H1 (cell line): ENCODE measurements at regions not wholly inside any gene's neighbourhood (a gene's known extent, or its start where the extent isn't known, plus 50 kb on each side); places are given as distances from the start of the nearest gene placed in this dataset.

ENCODE experiments used
- CTCF ChIA-PET: fragments of 300-600 bp; sonication (Branson Sonifier 250); formaldehyde crosslinking; loops from one replicate; lab custom pipeline; 2021; ENCODE audit not compliant: partially characterized antibody; lab: Charles Lee
- POLR2A ChIA-PET: fragments of 300-600 bp; sonication (Branson Sonifier 250); formaldehyde crosslinking; loops from one replicate; lab custom pipeline; 2021; ENCODE audit warnings: inconsistent platforms; ENCODE audit not compliant: partially characterized antibody; lab: Charles Lee
- DNase-seq, 2 experiments: peaks; one replicate each; pipeline versions ENCODE4 v3.0.0 to v3.0.0-alpha.2; 2010 to 2022; ENCODE audit warnings: low spot score in 2 of 2, low read depth in 1 of 2, mixed read lengths in 1 of 2
- FAIRE-seq: peaks from 2 replicates; lab custom pipeline; 2011; peaks lifted over from hg19 to GRCh38; lab: Jason Lieb, UNC
- H2AFZ ChIP-seq: 2 replicates; pipeline ENCODE4 v1.8.1; 2012; ENCODE audit warnings: low read length, inconsistent platforms
- H2AK5ac ChIP-seq: 2 replicates; pipeline ENCODE4 v1.6.1; 2013; ENCODE audit warnings: low read depth, low read length
- H2BK120ac ChIP-seq: replicated peaks from 2 replicates; pipeline ENCODE3; 2013; ENCODE audit warnings: low read depth, low read length, inconsistent platforms
- H2BK12ac ChIP-seq: 2 replicates; pipeline ENCODE4 v1.6.1; 2013; ENCODE audit warnings: low read depth, low read length
- H2BK15ac ChIP-seq: 2 replicates; pipeline ENCODE4 v1.6.1; 2013; ENCODE audit warnings: low read length
- H2BK20ac ChIP-seq: 2 replicates; pipeline ENCODE4 v1.6.1; 2013; ENCODE audit warnings: low read length
- H2BK5ac ChIP-seq: 2 replicates; pipeline ENCODE4 v1.6.1; 2013; ENCODE audit warnings: low read depth, low read length
- H3K14ac ChIP-seq: 2 replicates; pipeline ENCODE4 v1.6.1; 2013; ENCODE audit warnings: inconsistent platforms; ENCODE audit not compliant: insufficient read length
- H3K18ac ChIP-seq: 2 replicates; pipeline ENCODE4 v1.6.1; 2013; ENCODE audit warnings: low read length; ENCODE audit errors: extremely low read depth
- H3K23ac ChIP-seq: 2 replicates; pipeline ENCODE4 v1.6.1; 2013; ENCODE audit warnings: inconsistent platforms; ENCODE audit not compliant: insufficient read length
- H3K23me2 ChIP-seq: 2 replicates; pipeline ENCODE4 v1.6.1; 2013; ENCODE audit warnings: low read depth, low read length
- H3K27ac ChIP-seq: 2 replicates; pipeline ENCODE4 v1.6.1; 2011; ENCODE audit warnings: low read depth, low read length, inconsistent platforms
- H3K27me3 ChIP-seq, 4 experiments: replicated peaks in 1 of 4; 1 replicate in 1 of 4; 2 replicates in 3 of 4; pipeline versions ENCODE4 v1.6.1 to v1.8.1; 2011 to 2013; ENCODE audit warnings: low read length in 3 of 4, mild to moderate bottlenecking in 3 of 4, inconsistent platforms in 2 of 4, mixed read lengths in 2 of 4, moderate library complexity in 1 of 4; ENCODE audit not compliant: control insufficient read depth in 3 of 4, insufficient read depth in 3 of 4; ENCODE audit errors: extremely low read depth in 1 of 4
- H3K36me3 ChIP-seq, 4 experiments: 2 replicates each; pipeline versions ENCODE4 v1.6.1 to v1.8.1; 2011 to 2013; ENCODE audit warnings: mild to moderate bottlenecking in 4 of 4, low read length in 3 of 4, moderate library complexity in 2 of 4, control low read depth in 1 of 4, inconsistent platforms in 1 of 4; ENCODE audit not compliant: insufficient read depth in 4 of 4, control insufficient read depth in 2 of 4
- H3K4ac ChIP-seq: replicated peaks from 2 replicates; pipeline ENCODE3; 2013; ENCODE audit warnings: low read length, low read depth, mixed read lengths, inconsistent platforms; ENCODE audit not compliant: insufficient read length
- H3K4me1 ChIP-seq, 4 experiments: replicated peaks in 1 of 4; 1 replicate in 1 of 4; 2 replicates in 3 of 4; pipeline versions ENCODE4 v1.6.1 to v1.8.1; 2011 to 2013; ENCODE audit warnings: low read length in 3 of 4, inconsistent platforms in 2 of 4, mixed read lengths in 1 of 4; ENCODE audit not compliant: insufficient read depth in 4 of 4, control insufficient read depth in 3 of 4
- H3K4me2 ChIP-seq, 2 experiments: 2 replicates each; pipeline versions ENCODE4 v1.6.1 to v1.8.1; 2011 to 2013; ENCODE audit warnings: low read depth in 2 of 2, low read length in 2 of 2, control low read depth in 1 of 2, inconsistent platforms in 1 of 2, mild to moderate bottlenecking in 1 of 2; ENCODE audit not compliant: insufficient read depth in 1 of 2
- H3K4me3 ChIP-seq, 4 experiments: fragments of 200-600, 300-600 bp in 1 of 4; sonication (generic), shearing (Covaris generic), sonication (Bioruptor Twin) in 1 of 4; 2 replicates each; pipeline versions ENCODE4 v1.5.1 to v1.8.1; 2011 to 2016; ENCODE audit warnings: low read length in 4 of 4, low read depth in 3 of 4, control low read depth in 2 of 4, inconsistent platforms in 2 of 4, mild to moderate bottlenecking in 2 of 4, mixed read lengths in 1 of 4, moderate library complexity in 1 of 4; ENCODE audit not compliant: insufficient read depth in 2 of 4; ENCODE audit errors: extremely low read depth in 1 of 4
- H3K56ac ChIP-seq: replicated peaks from 2 replicates; pipeline ENCODE3; 2013; ENCODE audit warnings: low read depth, mild to moderate bottlenecking, mixed read lengths, low read length, inconsistent platforms; ENCODE audit not compliant: insufficient read length
- H3K79me1 ChIP-seq: 2 replicates; pipeline ENCODE4 v1.6.1; 2013; ENCODE audit warnings: low read depth, low read length, control low read depth
- H3K79me2 ChIP-seq, 2 experiments: 2 replicates each; pipeline versions ENCODE4 v1.6.1 to v1.8.1; 2012 to 2013; ENCODE audit warnings: low read length in 2 of 2, mild to moderate bottlenecking in 2 of 2, inconsistent platforms in 1 of 2; ENCODE audit not compliant: insufficient read depth in 2 of 2, control insufficient read depth in 1 of 2
- H3K9ac ChIP-seq, 4 experiments: replicated peaks in 1 of 4; 1 replicate in 1 of 4; 2 replicates in 3 of 4; pipeline versions ENCODE4 v1.6.1 to v1.8.1; 2011 to 2013; ENCODE audit warnings: low read depth in 3 of 4, low read length in 3 of 4, control low read depth in 2 of 4, mild to moderate bottlenecking in 2 of 4, moderate library complexity in 2 of 4, inconsistent platforms in 1 of 4; ENCODE audit errors: extremely low read depth in 1 of 4
- H3K9me3 ChIP-seq, 2 experiments: 2 replicates each; pipeline versions ENCODE4 v1.6.1 to v1.8.1; 2012 to 2013; ENCODE audit warnings: mild to moderate bottlenecking in 2 of 2, moderate library complexity in 2 of 2, control low read depth in 1 of 2, inconsistent platforms in 1 of 2, low read depth in 1 of 2, low read length in 1 of 2, mixed read lengths in 1 of 2; ENCODE audit not compliant: insufficient read depth in 2 of 2
- H4K20me1 ChIP-seq, 2 experiments: replicated peaks in 1 of 2; 2 replicates each; pipeline versions ENCODE3 to v1.8.1; 2011 to 2013; ENCODE audit warnings: inconsistent platforms in 2 of 2, low read length in 2 of 2, mild to moderate bottlenecking in 1 of 2; ENCODE audit not compliant: insufficient read depth in 2 of 2, control insufficient read depth in 1 of 2
- H4K5ac ChIP-seq: 2 replicates; pipeline ENCODE4 v1.6.1; 2013; ENCODE audit warnings: low read length, low read depth, mixed read lengths, inconsistent platforms; ENCODE audit not compliant: insufficient read length
- H4K8ac ChIP-seq: 2 replicates; pipeline ENCODE4 v1.8.0; 2013; ENCODE audit warnings: mild to moderate bottlenecking, moderate library complexity, low read length, inconsistent platforms; ENCODE audit not compliant: insufficient read depth; ENCODE audit errors: extremely low read depth
- H4K91ac ChIP-seq: replicated peaks from 2 replicates; pipeline ENCODE3; 2013; ENCODE audit warnings: low read length, mixed read lengths, inconsistent platforms; ENCODE audit not compliant: insufficient read length
- ATF2 ChIP-seq: IDR thresholded peaks from 2 replicates; pipeline ENCODE4 v1.6.1; 2012; ENCODE audit warnings: low read length, inconsistent platforms
- CHD2 ChIP-seq: IDR thresholded peaks from 2 replicates; pipeline ENCODE4 v1.6.1; 2012; ENCODE audit warnings: low read length, improper control_type of control experiment
- CTCF ChIP-seq, 3 experiments: IDR thresholded peaks; 1 replicate in 2 of 3; 2 replicates in 1 of 3; pipeline versions ENCODE4 v1.5.1 to v1.6.1; 2011; ENCODE audit warnings: low read length in 3 of 3, mild to moderate bottlenecking in 3 of 3, inconsistent platforms in 2 of 3, low read depth in 1 of 3, moderate library complexity in 1 of 3; ENCODE audit not compliant: insufficient read depth in 1 of 3; ENCODE audit errors: control extremely low read depth in 1 of 3
- EZH2 ChIP-seq: fragments of 200-600 bp; sonication (generic); IDR thresholded peaks from 2 replicates; pipeline ENCODE4 v1.7.1; 2012; ENCODE audit warnings: low read depth, mild to moderate bottlenecking, moderate library complexity, low read length, inconsistent platforms; ENCODE audit not compliant: severe bottlenecking
- FOSL1 ChIP-seq: IDR thresholded peaks from 2 replicates; pipeline ENCODE4 v1.6.1; 2011; ENCODE audit warnings: mild to moderate bottlenecking, low read depth, low read length, moderate library complexity; ENCODE audit not compliant: insufficient read depth
- JUND ChIP-seq: IDR thresholded peaks from 2 replicates; pipeline ENCODE4 v1.6.1; 2011; ENCODE audit warnings: mild to moderate bottlenecking, improper control_type of control experiment, low read length
- POLR2AphosphoS5 ChIP-seq: IDR thresholded peaks from 2 replicates; pipeline ENCODE4 v1.6.1; 2011; ENCODE audit warnings: low read depth, low read length
- TBP ChIP-seq: IDR thresholded peaks from 2 replicates; pipeline ENCODE4 v1.6.1; 2011; ENCODE audit warnings: low read depth, low read length, improper control_type of control experiment
- TCF12 ChIP-seq: IDR thresholded peaks from 2 replicates; pipeline ENCODE4 v1.6.1; 2011; ENCODE audit warnings: low read depth, mild to moderate bottlenecking, low read length
- ZNF274 ChIP-seq: IDR thresholded peaks from 2 replicates; pipeline ENCODE4 v1.7.0; 2012; ENCODE audit warnings: low read length, borderline replicate concordance; ENCODE audit errors: extremely low read depth
- WGBS, 2 experiments: shearing (Covaris generic) in 1 of 2; methylation state at CpG; one replicate each; pipeline versions ENCODE4 v1.1.6 to v1.1.7; 2013 to 2015; ENCODE audit warnings: low lambda C conversion rate in 2 of 2, mixed read lengths in 2 of 2, inconsistent platforms in 1 of 2, low coverage in 1 of 2, missing lambda C conversion rate in 1 of 2; ENCODE audit not compliant: insufficient replicate concordance in 2 of 2, insufficient coverage in 1 of 2, insufficient read length in 1 of 2; ENCODE audit errors: extremely low coverage in 1 of 2, missing lambda C conversion rate in 1 of 2; 5-methylcytosine and 5-hydroxymethylcytosine counted together

DNA sequence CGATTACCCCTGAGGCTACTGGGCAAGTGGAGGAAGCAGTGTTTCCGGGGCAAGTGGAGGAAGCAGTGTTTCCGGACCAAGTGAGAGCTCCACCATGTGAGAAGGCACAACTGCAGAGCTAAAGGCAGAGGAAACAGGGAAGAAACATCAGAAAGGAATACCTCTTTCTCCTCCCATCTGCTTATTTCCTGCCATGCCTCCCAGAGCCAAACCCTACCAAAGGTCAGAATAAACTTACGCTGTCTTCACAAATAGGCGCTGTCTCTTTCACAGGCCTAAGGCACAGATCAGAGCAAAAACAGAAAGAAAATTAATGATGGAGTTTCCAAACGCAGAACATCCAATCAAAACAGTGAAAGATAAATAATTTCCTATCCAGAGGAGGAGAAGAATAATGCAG lies 153.0 kb downstream of the ATOH1 start:
- H4K5ac ChIP-seq: no peak overlapping the region
- CTCF ChIA-PET: interaction anchor here (0.9 kb wide), 1 partner anchor 75 kb away, joined by 3 read pairs; no protein-coding TSS in a partner anchor
- H3K4ac ChIP-seq: no peak overlapping the region
- no peak overlapping the region for H3K23ac ChIP-seq
- peak overlapping the region; percentile 96 for H2AFZ ChIP-seq
- H3K23me2 ChIP-seq: no peaks in the 10 kb centered on the region; the same call in 1 of the 2 replicates
- H2AK5ac ChIP-seq: no peak overlapping the region
- 92% methylated on average over 6 of the region's 6 CpGs; no CpG with 5 or more reads in 1 of the 2 experiments for whole genome bisulfite sequencing, 2 experiments
- H3K18ac ChIP-seq: no peak overlapping the region
- H3K4me2 ChIP-seq: no peak overlapping the region
- H2BK5ac ChIP-seq: no peak overlapping the region
- no peak overlapping the region for H2BK20ac ChIP-seq
- no peak for FAIRE-seq
- H3K14ac ChIP-seq: no peak overlapping the region
- no peak overlapping the region; a peak in 1 of 7 replicates for H3K9ac ChIP-seq
- TF ChIP-seq CTCF (IDR thresholded peaks at IDR 0.05; ENCODE audit: control extremely low read depth in 1 of 3, insufficient read depth in 1 of 3, low read depth in 1 of 3, low read length in 3 of 3): no peak
- TF ChIP-seq TBP: no peak
- TF ChIP-seq CHD2: no peak
- no peak for TF ChIP-seq JUND
- no peak for TF ChIP-seq EZH2
- TF ChIP-seq FOSL1: no peak
- no peak for TF ChIP-seq ATF2
- no peak for TF ChIP-seq POLR2AphosphoS5
- no peak for TF ChIP-seq TCF12
- no peak for TF ChIP-seq ZNF274
- H3K79me2 ChIP-seq: no peaks in the 10 kb centered on the region
- H3K56ac ChIP-seq: no peak overlapping the region
- H2BK12ac ChIP-seq: no peak overlapping the region
- H3K9me3 ChIP-seq: 0 out of 4 replicates have a peak, but pooled peaks cover 0 to 3% of the 10 kb centered on the region in 2 experiments
- no peaks in the 10 kb centered on the region for H3K79me1 ChIP-seq
- no peaks in the 10 kb centered on the region for H3K36me3 ChIP-seq
- no peak overlapping the region for H2BK120ac ChIP-seq
- no peaks in the 10 kb centered on the region for H3K4me1 ChIP-seq
- no peak for DNase-seq
- no peaks in the 10 kb centered on the region for H4K20me1 ChIP-seq
- H3K27me3 ChIP-seq: no peaks in the 10 kb centered on the region
- POLR2A ChIA-PET: interaction anchor here (0.9 kb wide), 1 partner anchor 242 kb away, joined by 3 read pairs; no protein-coding TSS in a partner anchor
- H3K4me3 ChIP-seq: no peak overlapping the region
- no peak overlapping the region for H4K91ac ChIP-seq
- no peak overlapping the region for H4K8ac ChIP-seq
- no peak overlapping the region for H3K27ac ChIP-seq
- no peak overlapping the region for H2BK15ac ChIP-seq
